Islet precursor cell (in vitro differentiated cells): ENCODE measurements at regions not wholly inside any gene's neighbourhood (a gene's known extent, or its start where the extent isn't known, plus 50 kb on each side); places are given as distances from the start of the nearest gene placed in this dataset.
"Not testable (repeated sequence)": the region's sequence is repeated elsewhere in the genome, so short reads cannot be mapped to it uniquely, and the experiment has no call there.

Experiments used
- DNase-seq: peaks from one replicate; pipeline ENCODE4 v3.0.0-alpha.2; 2018

DNA sequence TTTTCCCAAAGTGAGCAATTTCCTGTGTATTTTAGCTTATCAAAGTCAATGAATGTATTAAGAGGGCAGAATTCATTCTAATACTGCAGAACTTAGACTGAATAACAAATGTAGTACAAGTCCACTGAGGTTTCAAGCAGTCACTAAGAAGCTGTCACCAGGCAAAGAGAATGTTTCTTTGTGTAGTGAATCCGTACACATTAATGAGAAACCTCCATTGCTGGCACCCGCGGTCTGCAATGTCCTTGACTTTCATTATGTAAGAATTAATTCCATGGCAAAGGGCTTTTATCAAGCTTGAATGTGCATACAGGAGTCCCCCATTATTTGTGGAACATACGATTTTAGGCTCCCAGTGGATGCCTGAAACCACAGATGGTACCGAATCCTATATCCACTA is 719.5 kb upstream of the TMPRSS15 start:
- DNase-seq: no peak

DNA sequence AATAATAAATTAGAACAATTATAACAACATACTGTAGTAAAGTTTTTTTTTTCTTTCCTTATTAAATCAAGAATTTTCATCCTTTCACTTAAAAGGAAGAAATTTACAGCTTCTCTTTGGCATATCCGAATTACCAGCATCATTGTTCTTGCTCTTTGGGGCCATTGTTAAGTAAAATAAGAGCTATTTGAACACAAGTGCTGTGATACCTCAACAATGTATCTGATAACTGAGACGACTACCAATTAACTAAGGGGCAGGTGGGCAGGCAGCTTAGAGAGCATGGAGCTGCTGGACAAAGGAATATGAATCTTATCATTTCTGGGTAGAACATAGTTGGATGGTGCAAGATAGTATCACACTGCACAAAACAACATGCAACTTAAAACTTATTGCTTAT is 719.9 kb upstream of the TMPRSS15 start:
- no peak for DNase-seq

DNA sequence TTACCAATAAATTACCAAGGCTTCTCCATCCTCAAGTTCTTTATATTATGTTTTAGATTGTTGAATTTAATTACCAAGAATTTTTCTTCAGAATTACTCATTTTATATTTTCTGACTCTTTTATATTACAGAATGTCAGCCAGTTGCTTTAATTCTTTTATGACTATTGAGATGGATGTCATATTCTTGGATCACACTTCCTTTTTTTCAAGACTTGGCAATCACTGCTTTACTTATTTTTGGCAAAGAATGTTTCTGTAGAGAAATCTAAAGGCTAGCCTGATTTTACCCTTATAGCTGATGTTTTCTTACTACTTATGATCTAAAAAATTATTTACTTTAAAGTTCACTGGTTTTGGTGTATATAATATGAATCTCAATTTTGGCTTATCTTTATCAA is 721.1 kb upstream of the TMPRSS15 start:
- no peak for DNase-seq

DNA sequence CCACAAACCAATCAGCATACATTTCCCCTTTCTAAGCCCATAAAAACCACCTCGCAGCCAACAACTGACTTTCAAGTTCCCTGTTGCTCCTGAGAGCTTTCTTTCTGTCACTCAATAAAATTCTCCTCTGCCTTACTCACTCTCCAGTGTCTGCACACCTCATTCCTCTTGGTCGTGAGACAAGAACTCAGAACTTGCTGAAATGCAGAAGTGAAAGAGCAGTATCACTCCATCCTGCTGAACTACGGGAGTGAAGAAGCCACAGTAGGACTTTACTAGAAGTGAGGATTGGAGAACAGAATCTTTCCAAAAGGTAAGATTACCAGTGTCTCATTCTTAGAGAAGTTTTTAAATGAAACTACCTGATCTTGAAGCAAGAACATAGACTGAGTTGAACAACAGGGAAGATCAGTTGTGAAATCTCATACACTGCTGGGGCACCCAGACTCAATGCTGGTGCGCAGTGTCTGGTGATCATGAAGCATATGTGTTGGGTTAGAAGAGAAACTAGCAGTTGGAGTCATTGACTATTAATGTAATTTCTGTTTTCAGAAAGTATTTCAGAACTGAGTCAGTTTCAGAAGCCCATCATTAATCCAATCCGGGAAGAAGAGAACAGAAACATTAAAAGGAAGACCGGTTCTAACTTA is 726.9 kb upstream of the TMPRSS15 start:
- no peak for DNase-seq

DNA sequence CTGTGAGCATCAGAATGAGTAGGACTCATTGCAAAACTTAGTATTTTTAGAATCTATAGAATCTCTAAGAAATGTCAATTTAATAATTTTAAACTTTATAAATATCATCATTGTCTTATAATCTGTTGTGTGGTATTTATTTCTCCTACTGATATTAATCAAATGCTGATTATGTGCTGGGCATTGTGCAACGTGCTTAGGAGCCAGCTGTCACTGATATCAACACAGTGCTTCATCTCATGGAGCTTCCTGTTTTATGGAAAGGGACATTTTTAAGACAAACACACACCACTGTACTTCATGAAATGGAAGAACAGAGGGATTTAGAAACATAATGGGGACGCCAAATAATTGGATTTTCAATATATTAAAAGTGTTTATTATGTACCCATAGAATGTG is 737.9 kb upstream of the TMPRSS15 start:
- no peak for DNase-seq

DNA sequence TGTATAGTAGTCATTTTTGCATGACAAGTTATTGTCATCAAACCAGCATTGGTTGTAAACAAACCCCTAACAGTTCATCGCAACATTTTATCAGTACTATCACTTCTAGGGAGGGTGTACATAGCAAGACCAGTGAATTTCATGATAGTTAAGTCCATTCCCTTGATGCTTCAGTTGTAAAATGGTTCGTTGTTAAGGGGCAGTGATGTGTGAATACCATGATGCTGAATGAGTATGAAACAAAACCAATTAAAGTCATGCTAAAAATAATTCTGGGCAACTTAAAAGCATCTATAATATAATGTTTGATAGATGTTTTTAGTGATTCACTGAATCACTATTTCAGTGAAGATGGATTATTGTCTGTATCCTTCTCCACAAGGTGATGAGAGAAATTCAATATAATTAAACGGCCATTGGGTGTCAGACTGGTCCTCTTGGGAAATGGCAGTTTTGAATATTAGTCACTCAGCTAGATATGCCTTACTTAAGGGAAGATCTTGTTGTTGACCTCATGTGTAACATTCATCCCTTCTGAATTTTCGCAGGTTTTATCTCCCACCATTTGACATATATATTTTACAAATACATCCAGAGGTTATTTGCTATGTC is 742.2 kb upstream of the TMPRSS15 start:
- no peak for DNase-seq

DNA sequence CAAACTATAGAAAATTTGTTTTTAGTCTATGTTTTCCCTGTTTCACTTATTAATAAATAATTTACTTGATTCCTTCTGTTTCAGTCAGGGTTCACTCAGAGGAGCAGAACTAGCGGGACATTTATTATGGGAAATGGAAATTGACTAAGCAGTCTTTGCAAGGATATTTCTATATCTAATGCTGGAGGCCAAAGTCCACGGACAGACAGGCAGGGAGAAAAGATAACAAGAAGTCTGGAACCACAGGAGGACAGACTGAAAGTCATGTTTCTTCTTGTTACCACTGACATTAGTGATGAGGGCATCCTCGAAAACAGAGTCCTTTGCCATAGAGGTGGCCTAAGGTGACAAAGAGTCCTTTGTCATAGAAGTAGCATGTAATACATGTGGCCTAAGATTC is 744.5 kb upstream of the TMPRSS15 start:
- no peak for DNase-seq

DNA sequence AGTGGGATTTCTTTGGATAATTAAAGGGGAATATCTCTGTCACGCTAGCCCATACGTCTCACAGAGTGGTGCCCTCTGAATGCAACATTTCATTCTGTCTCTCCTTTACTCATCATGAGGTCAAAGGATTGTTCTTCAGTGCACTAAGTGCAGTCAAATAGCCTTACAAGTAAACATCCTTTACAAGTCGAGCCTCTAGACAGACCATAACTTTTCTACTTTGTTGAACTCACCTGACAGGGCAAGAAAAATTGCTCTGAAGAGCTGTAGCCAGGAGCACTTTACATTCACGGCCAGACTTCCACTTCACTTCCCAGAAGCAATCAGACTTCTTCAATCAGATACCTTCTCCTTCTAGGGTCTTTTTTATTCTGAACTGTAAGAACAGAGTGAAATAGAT is 768.0 kb upstream of the TMPRSS15 start:
- no peak for DNase-seq

GRCh38 chr21:19181604-19182140 is 778.1 kb upstream of the TMPRSS15 start:
- DNase-seq: no peak

DNA sequence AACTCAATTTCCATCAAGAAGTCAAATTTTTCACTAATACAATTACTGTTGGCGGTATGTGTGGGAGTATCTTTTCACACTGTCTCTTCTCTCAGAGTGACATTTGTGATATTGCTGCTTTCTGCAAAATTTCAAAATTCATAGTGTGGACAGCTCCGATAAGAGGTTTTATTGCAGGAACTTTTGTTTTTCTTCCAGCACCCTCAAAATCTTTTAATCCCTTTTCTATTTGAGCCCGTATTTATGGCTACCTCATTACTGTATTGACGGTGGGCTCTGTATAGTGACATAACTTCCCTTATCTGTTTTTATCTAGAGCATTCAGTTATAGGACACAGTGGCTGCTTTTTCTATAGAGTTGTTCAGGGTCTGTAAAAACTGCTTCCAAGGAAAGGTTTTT is 794.4 kb upstream of the TMPRSS15 start:
- no peak for DNase-seq

DNA sequence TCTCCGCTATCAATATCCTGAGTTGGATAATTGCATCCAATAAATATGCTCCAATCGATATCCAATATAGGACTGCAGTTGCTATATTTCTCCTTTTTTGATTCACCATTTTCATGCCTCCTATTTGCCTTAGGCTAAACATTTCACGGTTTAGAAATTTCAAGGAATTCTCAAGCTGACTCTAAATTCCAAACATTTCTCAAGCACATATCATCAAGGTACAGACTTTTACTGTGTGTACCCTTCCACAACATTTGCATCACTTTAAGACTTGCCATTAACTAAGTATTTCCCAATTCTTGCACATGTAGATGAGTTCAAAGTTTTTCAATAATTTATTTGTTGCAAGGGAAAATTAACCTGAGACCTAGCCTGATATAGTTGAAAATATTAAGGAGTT is 795.2 kb upstream of the TMPRSS15 start:
- DNase-seq: no peak

DNA sequence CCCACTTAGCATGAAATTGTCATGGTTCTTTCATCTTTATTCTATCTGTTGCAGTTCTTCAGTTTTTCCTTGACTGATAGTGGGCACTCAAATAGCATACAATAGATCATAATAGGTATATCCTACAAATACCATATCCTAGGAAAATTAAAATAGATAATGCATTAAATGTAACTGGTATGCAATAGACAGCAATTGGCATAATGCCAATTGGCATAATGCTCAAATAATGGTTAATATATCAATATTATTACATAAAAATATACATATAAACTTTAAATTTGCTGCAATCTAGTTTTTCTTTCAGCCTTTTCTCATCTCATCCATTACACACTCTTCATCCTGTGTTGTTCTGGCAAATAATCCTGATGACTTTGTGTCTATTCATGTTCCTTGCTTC is 814.6 kb upstream of the TMPRSS15 start:
- DNase-seq: no peak

DNA sequence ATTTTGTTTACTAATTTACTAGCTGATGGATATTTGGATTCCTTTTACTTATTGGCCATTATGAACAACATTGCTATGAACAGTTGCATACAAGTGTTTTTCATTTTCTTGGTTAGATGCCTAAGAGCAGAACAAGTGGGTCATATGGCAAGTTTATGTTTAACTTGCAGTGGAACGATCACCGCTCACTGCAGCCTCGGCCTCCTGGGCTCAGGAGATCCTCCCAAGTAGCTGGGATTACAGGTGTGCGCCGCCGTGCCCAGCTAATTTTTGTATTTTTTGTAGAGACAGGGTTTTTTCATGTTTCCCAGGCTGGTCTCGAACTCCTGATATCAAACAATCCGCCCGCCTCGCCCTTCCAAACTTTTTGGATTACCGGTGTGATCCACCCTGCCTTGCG is 820.5 kb upstream of the TMPRSS15 start:
- DNase-seq: no peak

DNA sequence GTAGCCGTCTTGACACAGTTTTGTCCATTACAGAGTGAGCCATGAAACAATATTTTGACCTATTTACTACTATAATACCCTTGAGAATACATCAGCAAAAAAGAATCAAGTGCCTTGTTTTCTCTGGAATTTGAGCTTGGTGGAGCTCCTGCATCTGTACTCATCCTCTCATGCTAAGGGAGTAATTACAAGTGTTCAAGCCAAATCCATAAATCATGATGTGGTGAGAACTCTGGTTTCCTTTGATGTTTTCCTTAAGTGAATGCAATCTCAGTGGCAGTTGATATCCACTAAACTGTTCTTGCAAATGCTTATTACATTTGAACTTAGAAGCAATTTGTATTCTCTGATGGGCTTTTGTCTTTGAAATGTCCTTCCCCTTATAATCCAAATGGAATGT is 824.6 kb upstream of the TMPRSS15 start:
- no peak for DNase-seq

DNA sequence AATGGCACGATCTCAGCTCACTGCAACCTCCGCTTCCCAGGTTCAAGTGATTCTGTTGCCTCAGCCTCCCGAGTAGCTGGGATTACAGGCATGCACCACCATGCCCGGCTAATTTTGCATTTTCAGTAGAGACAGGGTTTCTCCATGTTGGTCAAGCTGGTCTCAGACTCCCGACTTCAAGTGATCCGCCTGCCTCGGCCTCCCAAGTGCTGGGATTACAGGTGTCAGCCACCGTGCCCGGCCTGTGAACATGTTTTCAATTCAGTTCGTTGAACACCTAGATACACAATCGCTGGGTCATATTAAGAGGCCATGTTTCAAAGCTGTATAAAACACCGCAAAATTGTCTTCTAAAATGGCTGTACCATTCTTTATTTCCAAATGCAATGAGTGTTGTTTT is 830.3 kb upstream of the TMPRSS15 start:
- not testable (repeated sequence) for DNase-seq

- no peak for DNase-seq
These were observed 832.6 kb upstream of the TMPRSS15 start for GRCh38 chr21:19236209-19236608.

- no peak for DNase-seq
These were observed 834.0 kb upstream of the TMPRSS15 start for GRCh38 chr21:19237608-19238007.

- no peak for DNase-seq
These were observed 836.1 kb upstream of the TMPRSS15 start for GRCh38 chr21:19239696-19240095.

GRCh38 chr21:19244502-19245187 is 841.1 kb upstream of the TMPRSS15 start:
- no peak for DNase-seq

DNA sequence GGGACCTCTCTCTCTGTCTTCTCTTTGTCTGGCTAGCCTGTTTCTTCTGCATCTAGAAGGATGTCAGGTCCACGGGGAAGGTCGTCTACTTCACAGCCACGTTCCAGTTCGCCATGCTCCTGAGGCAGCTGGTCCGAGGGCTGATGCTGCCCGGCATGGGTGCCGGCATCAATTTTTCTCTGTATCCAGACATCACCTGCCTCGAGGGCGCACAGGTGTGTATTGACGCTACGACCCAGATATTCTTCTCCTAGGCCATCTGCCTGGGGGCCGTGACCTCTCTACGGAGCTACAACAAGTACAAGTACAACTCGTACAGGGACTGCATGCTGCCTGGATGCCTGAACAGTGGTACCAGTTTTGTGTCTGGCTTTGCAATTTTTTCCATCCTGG is 841.6 kb upstream of the TMPRSS15 start:
- no peak for DNase-seq

- DNase-seq: no peak
These were observed 842.4 kb upstream of the TMPRSS15 start for GRCh38 chr21:19246018-19246417.

- DNase-seq: no peak
These were observed 853.5 kb upstream of the TMPRSS15 start for GRCh38 chr21:19256934-19257660.

DNA sequence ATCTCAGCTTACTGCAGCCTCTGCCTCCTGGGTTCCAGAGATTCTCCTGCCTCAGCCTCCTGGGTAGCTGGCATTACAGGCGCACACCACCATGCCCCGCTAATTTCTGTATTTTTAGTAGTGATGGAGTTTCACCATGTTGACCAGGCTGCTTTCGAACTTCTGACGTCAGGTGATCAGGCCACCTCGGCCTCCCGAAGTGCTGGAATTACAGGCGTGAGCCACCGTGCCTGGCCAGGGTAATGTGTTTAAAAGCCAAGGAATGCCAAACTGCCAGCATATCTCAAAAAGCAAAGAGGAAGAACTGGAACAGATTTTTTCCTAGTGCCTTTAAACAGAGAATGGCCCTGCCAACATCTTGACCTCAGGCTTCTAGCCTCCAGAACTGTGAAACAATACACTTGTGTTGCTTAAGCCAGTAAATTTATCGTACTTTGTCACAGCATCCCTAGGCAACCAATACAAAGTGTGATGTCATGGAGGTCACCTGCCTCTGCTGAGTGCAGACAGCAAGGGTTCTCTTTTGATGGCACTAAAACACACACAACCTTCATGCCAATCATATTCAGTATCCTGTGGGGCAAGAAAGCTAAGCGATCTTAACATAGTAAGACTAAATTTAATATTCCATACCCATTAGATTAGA is 858.3 kb upstream of the TMPRSS15 start:
- DNase-seq: no peak
